B cell (primary cell): ENCODE measurements at regions not wholly inside any gene's neighbourhood (a gene's known extent, or its start where the extent isn't known, plus 50 kb on each side); places are given as distances from the start of the nearest gene placed in this dataset.

ENCODE experiments used
- EZH2 ChIP-seq: IDR thresholded peaks from 2 replicates; pipeline ENCODE4 v1.6.1; 2012; ENCODE audit warnings: borderline replicate concordance, low read depth, mild to moderate bottlenecking, moderate library complexity, low read length; ENCODE audit not compliant: insufficient read depth, poor library complexity, severe bottlenecking
- TF ChIP-seq, protein P1 (sequence below): fragments of 200-600 bp; IDR thresholded peaks from one replicate; pipeline ENCODE4 v1.8.0; 2022; ENCODE audit warnings: antibody characterized with exemption, mild to moderate bottlenecking

DNA sequence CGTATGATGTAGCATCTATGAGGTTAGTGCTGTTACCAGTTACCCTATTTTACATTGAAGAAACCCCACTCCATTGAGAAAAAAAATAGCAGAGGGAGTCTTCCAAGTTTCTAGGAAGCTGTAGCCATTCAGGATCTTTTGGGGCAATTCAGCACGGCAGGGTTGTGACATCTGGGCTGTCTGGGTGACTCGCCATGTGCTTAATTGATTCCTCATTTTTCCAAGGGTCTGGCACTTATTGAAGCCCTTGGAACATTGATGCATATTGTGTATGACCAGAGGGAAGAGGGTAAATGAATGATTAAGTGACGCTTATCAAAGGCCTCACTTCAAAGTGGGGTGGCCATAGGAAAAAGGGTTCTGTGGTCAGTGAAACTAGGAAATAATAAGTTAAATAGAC is 248.7 kb downstream of the ARHGAP12 start:
- TF ChIP-seq, protein P1, sequence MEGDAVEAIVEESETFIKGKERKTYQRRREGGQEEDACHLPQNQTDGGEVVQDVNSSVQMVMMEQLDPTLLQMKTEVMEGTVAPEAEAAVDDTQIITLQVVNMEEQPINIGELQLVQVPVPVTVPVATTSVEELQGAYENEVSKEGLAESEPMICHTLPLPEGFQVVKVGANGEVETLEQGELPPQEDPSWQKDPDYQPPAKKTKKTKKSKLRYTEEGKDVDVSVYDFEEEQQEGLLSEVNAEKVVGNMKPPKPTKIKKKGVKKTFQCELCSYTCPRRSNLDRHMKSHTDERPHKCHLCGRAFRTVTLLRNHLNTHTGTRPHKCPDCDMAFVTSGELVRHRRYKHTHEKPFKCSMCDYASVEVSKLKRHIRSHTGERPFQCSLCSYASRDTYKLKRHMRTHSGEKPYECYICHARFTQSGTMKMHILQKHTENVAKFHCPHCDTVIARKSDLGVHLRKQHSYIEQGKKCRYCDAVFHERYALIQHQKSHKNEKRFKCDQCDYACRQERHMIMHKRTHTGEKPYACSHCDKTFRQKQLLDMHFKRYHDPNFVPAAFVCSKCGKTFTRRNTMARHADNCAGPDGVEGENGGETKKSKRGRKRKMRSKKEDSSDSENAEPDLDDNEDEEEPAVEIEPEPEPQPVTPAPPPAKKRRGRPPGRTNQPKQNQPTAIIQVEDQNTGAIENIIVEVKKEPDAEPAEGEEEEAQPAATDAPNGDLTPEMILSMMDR = no peak
- no peak for TF ChIP-seq EZH2
